OCI-LY3 (cell line): ENCODE measurements at regions not wholly inside any gene's neighbourhood (a gene's known extent, or its start where the extent isn't known, plus 50 kb on each side); places are given as distances from the start of the nearest gene placed in this dataset.

ENCODE experiments used
- H2AFZ ChIP-seq: fragments of 200-600, 300-600 bp; shearing (Covaris generic); 2 replicates; pipeline ENCODE4 v1.6.0; 2014; ENCODE audit warnings: antibody characterized with exemption, low read depth, low read length
- H3K27ac ChIP-seq: fragments of 200-600, 300-600 bp; sonication (generic); 2 replicates; pipeline ENCODE4 v1.5.1; 2014; ENCODE audit warnings: mild to moderate bottlenecking, low read length, moderate library complexity, mixed read lengths
- H3K27me3 ChIP-seq: fragments of 200-600, 300-600 bp; sonication (generic); 2 replicates; pipeline ENCODE4 v1.6.1; 2014; ENCODE audit warnings: low read depth, low read length, mixed read lengths
- H3K36me3 ChIP-seq: fragments of 200-600, 300-600 bp; sonication (generic); replicated peaks from 2 replicates; pipeline ENCODE3; 2014; ENCODE audit warnings: low read depth, low read length, mixed read lengths
- H3K4me1 ChIP-seq: fragments of 300-600, 200-600 bp; sonication (generic); 2 replicates; pipeline ENCODE4 v1.6.1; 2014; ENCODE audit warnings: low read length, mixed read lengths
- H3K4me2 ChIP-seq: fragments of 200-600, 300-600 bp; sonication (generic); 2 replicates; pipeline ENCODE4 v1.6.1; 2014; ENCODE audit warnings: low read length, mixed read lengths
- H3K4me3 ChIP-seq: fragments of 300-600, 200-600 bp; sonication (generic); 2 replicates; pipeline ENCODE4 v1.5.1; 2014; ENCODE audit warnings: antibody characterized with exemption, mild to moderate bottlenecking, low read length, moderate library complexity
- H3K79me2 ChIP-seq: fragments of 300-600, 200-600 bp; shearing (Covaris generic); 2 replicates; pipeline ENCODE4 v1.6.1; 2014; ENCODE audit warnings: mild to moderate bottlenecking, low read length, mixed read lengths
- H3K9ac ChIP-seq: fragments of 300-600, 200-600 bp; shearing (Covaris generic); 2 replicates; pipeline ENCODE4 v1.6.0; 2014; ENCODE audit warnings: mild to moderate bottlenecking, low read length, moderate library complexity
- H3K9me3 ChIP-seq: fragments of 200-600, 300-600 bp; shearing (Covaris generic); 2 replicates; pipeline ENCODE4 v1.6.1; 2014; ENCODE audit warnings: low read length, mixed read lengths; ENCODE audit not compliant: insufficient read depth
- H4K20me1 ChIP-seq: fragments of 200-600, 300-600 bp; sonication (generic); 2 replicates; pipeline ENCODE4 v1.6.1; 2016; ENCODE audit warnings: low read length, mixed read lengths; ENCODE audit not compliant: insufficient read depth
- CTCF ChIP-seq: fragments of 200-600, 300-600 bp; sonication (generic); IDR thresholded peaks from 2 replicates; pipeline ENCODE4 v1.5.1; 2014; ENCODE audit warnings: antibody characterized with exemption, low read length, low read depth
- EZH2phosphoT487 ChIP-seq: fragments of 200-600 bp; shearing (Covaris generic); IDR thresholded peaks from 2 replicates; pipeline ENCODE4 v1.6.1; 2018; ENCODE audit warnings: antibody characterized with exemption, mixed run types, low read depth

GRCh38 chr16:63921737-63922295 lies 1200.0 kb downstream of the CDH11 start:
- Histone ChIP-seq H3K27me3 (no peaks in the 10 kb centered on the region), H3K9ac (no peak overlapping the region), H3K9me3 (no peaks in the 10 kb centered on the region), H3K4me1 (no peaks in the 10 kb centered on the region), H2AFZ (no peak overlapping the region), H3K79me2 (no peaks in the 10 kb centered on the region), H3K27ac (no peak overlapping the region), H3K4me2 (no peak overlapping the region), H3K36me3 (no peaks in the 10 kb centered on the region), H3K4me3 (no peak overlapping the region), H4K20me1 (no peaks in the 10 kb centered on the region)
- TF ChIP-seq EZH2phosphoT487 (no peak), CTCF (no peak)

- no peaks in the 10 kb centered on the region for H3K79me2 ChIP-seq
- no peaks in the 10 kb centered on the region for H3K27me3 ChIP-seq
- H3K9me3 ChIP-seq: no peaks in the 10 kb centered on the region
- H3K27ac ChIP-seq: no peak overlapping the region
- H3K36me3 ChIP-seq: no peaks in the 10 kb centered on the region
- no peaks in the 10 kb centered on the region for H4K20me1 ChIP-seq
- H3K9ac ChIP-seq: no peak overlapping the region
- TF ChIP-seq EZH2phosphoT487: no peak
- TF ChIP-seq CTCF: no peak
- H3K4me3 ChIP-seq: no peak overlapping the region
- H3K4me2 ChIP-seq: no peak overlapping the region
- no peak overlapping the region for H2AFZ ChIP-seq
- no peaks in the 10 kb centered on the region for H3K4me1 ChIP-seq
Measured at GRCh38 chr16:63913290-63913689, 1208.6 kb downstream of the CDH11 start.

- Histone ChIP-seq H4K20me1 (no peaks in the 10 kb centered on the region), H3K4me2 (no peak overlapping the region), H3K9ac (no peak overlapping the region), H2AFZ (no peak overlapping the region), H3K36me3 (no peaks in the 10 kb centered on the region), H3K4me3 (no peak overlapping the region), H3K27ac (no peak overlapping the region), H3K79me2 (no peaks in the 10 kb centered on the region), H3K9me3 (0 out of 2 replicates have a peak, but pooled peaks cover 3% of the 10 kb centered on the region), H3K4me1 (no peaks in the 10 kb centered on the region), H3K27me3 (no peaks in the 10 kb centered on the region)
- no peak for TF ChIP-seq CTCF
- TF ChIP-seq EZH2phosphoT487: no peak
Measured at GRCh38 chr16:63907251-63907650, 1214.6 kb downstream of the CDH11 start.

- Histone ChIP-seq H3K9ac (no peak overlapping the region), H3K4me3 (no peak overlapping the region), H3K4me2 (no peak overlapping the region), H3K27me3 (no peaks in the 10 kb centered on the region), H3K27ac (no peak overlapping the region), H3K79me2 (no peaks in the 10 kb centered on the region), H3K4me1 (no peaks in the 10 kb centered on the region), H2AFZ (no peak overlapping the region), H4K20me1 (no peaks in the 10 kb centered on the region), H3K36me3 (no peaks in the 10 kb centered on the region), H3K9me3 (0 out of 2 replicates have a peak, but pooled peaks cover 3% of the 10 kb centered on the region)
- TF ChIP-seq EZH2phosphoT487: no peak
- TF ChIP-seq CTCF: no peak
Measured at GRCh38 chr16:63904930-63905329, 1216.9 kb downstream of the CDH11 start.
